HEK293T (cell line): ENCODE measurements at regions not wholly inside any gene's neighbourhood (a gene's known extent, or its start where the extent isn't known, plus 50 kb on each side); places are given as distances from the start of the nearest gene placed in this dataset.

Source experiments
- CTCF ChIA-PET: fragments of 350-600 bp; formaldehyde crosslinking; extraction: SDS; loops from one replicate; lab custom pipeline; 2021; ENCODE audit warnings: antibody characterized with exemption, inconsistent platforms; lab: Yijun Ruan, JAX
- POLR2A ChIA-PET: fragments of 350-600 bp; formaldehyde crosslinking; extraction: SDS; loops from one replicate; lab custom pipeline; 2020; ENCODE audit warnings: antibody characterized with exemption, inconsistent platforms; lab: Yijun Ruan, JAX
- DNase-seq: peaks from one replicate; pipeline ENCODE4 v3.0.0; 2012; ENCODE audit warnings: mixed read lengths; ENCODE audit errors: extremely low spot score
- ARNT ChIP-seq: fragments of 450-650 bp; IDR thresholded peaks from 2 replicates; pipeline ENCODE4 v1.6.1; 2017; ENCODE audit warnings: mild to moderate bottlenecking
- BHLHE40 ChIP-seq: fragments of 450-650 bp; IDR thresholded peaks from 2 replicates; pipeline ENCODE4 v1.6.1; 2016; ENCODE audit warnings: mild to moderate bottlenecking, moderate library complexity, borderline replicate concordance
- CTBP1 ChIP-seq: fragments of 450-650 bp; IDR thresholded peaks from 2 replicates; pipeline ENCODE4 v1.6.1; 2016; ENCODE audit warnings: borderline replicate concordance
- ELF4 ChIP-seq: fragments of 450-650 bp; IDR thresholded peaks from 2 replicates; pipeline ENCODE4 v1.6.1; 2017; ENCODE audit warnings: antibody characterized with exemption
- FOXA1 ChIP-seq: fragments of 450-650 bp; IDR thresholded peaks from 2 replicates; pipeline ENCODE4 v1.6.1; 2016; ENCODE audit warnings: mild to moderate bottlenecking
- FOXK2 ChIP-seq: fragments of 450-650 bp; IDR thresholded peaks from 2 replicates; pipeline ENCODE4 v1.6.1; 2016; ENCODE audit warnings: mild to moderate bottlenecking
- FOXM1 ChIP-seq: fragments of 450-650 bp; IDR thresholded peaks from 2 replicates; pipeline ENCODE4 v1.6.1; 2017; ENCODE audit warnings: mild to moderate bottlenecking, borderline replicate concordance
- HDGF ChIP-seq: fragments of 450-650 bp; IDR thresholded peaks from 2 replicates; pipeline ENCODE4 v1.6.1; 2017; ENCODE audit warnings: antibody characterized with exemption, borderline replicate concordance
- L3MBTL2 ChIP-seq: fragments of 450-650 bp; conservative IDR thresholded peaks from 2 replicates; pipeline ENCODE4 v1.6.1; 2016; ENCODE audit warnings: mild to moderate bottlenecking
- LEF1 ChIP-seq: fragments of 450-650 bp; IDR thresholded peaks from 2 replicates; pipeline ENCODE4 v1.6.1; 2017; ENCODE audit warnings: mild to moderate bottlenecking, borderline replicate concordance
- NFRKB ChIP-seq: fragments of 450-650 bp; IDR thresholded peaks from 2 replicates; pipeline ENCODE4 v1.6.1; 2016; ENCODE audit warnings: mild to moderate bottlenecking, moderate library complexity
- PKNOX1 ChIP-seq: fragments of 450-650 bp; IDR thresholded peaks from 2 replicates; pipeline ENCODE4 v1.6.1; 2016
- SP1 ChIP-seq: fragments of 450-650 bp; IDR thresholded peaks from 2 replicates; pipeline ENCODE4 v1.6.1; 2017
- SUZ12 ChIP-seq: fragments of 450-650 bp; IDR thresholded peaks from 2 replicates; pipeline ENCODE4 v1.6.1; 2016; ENCODE audit warnings: mild to moderate bottlenecking
- TARDBP ChIP-seq: fragments of 450-650 bp; IDR thresholded peaks from 2 replicates; pipeline ENCODE4 v1.6.1; 2016
- ZNF384 ChIP-seq: fragments of 450-650 bp; IDR thresholded peaks from 2 replicates; pipeline ENCODE4 v1.6.1; 2016

GRCh38 chr13:53463106-53463505, 434.5 kb downstream of the OLFM4 start:
- no peak for DNase-seq
- TF ChIP-seq FOXA1 (no peak), CTBP1 (no peak), TARDBP (no peak), ZNF384 (no peak), HDGF (no peak), SUZ12 (no peak), ARNT (no peak), LEF1 (no peak), PKNOX1 (no peak), SP1 (no peak), NFRKB (no peak), L3MBTL2 (no peak), FOXM1 (no peak), ELF4 (no peak), FOXK2 (no peak), BHLHE40 (no peak)
- CTCF ChIA-PET = no interaction called here
- POLR2A ChIA-PET = no interaction called here

GRCh38 chr13:53466576-53466975, 438.0 kb downstream of the OLFM4 start:
- POLR2A ChIA-PET = no interaction called here
- CTCF ChIA-PET = no interaction called here
- DNase-seq = no peak
- TF ChIP-seq L3MBTL2 (no peak), NFRKB (no peak), ELF4 (no peak), SP1 (no peak), FOXA1 (no peak), ZNF384 (no peak), FOXK2 (no peak), BHLHE40 (no peak), ARNT (no peak), PKNOX1 (no peak), HDGF (no peak), LEF1 (no peak), SUZ12 (no peak), TARDBP (no peak), FOXM1 (no peak), CTBP1 (no peak)

- TF ChIP-seq L3MBTL2 = no peak
- no peak for TF ChIP-seq TARDBP
- no peak for TF ChIP-seq BHLHE40
- no peak for TF ChIP-seq FOXM1
- no peak for TF ChIP-seq ELF4
- no peak for TF ChIP-seq LEF1
- TF ChIP-seq SUZ12 = no peak
- TF ChIP-seq SP1 = no peak
- TF ChIP-seq NFRKB = no peak
- TF ChIP-seq PKNOX1 = no peak
- no peak for TF ChIP-seq FOXA1
- TF ChIP-seq ZNF384 = no peak
- TF ChIP-seq FOXK2 = no peak
- DNase-seq = no peak
- CTCF ChIA-PET = no interaction called here
- POLR2A ChIA-PET = no interaction called here
Measured at GRCh38 chr13:53473397-53473796, 444.8 kb downstream of the OLFM4 start.

- ChIA-PET CTCF (no interaction called here), POLR2A (no interaction called here)
- no peak for DNase-seq
- TF ChIP-seq HDGF = no peak
- TF ChIP-seq LEF1 = no peak
- no peak for TF ChIP-seq FOXM1
- no peak for TF ChIP-seq TARDBP
- TF ChIP-seq NFRKB = no peak
- TF ChIP-seq L3MBTL2 = no peak
- no peak for TF ChIP-seq PKNOX1
- TF ChIP-seq FOXA1 = no peak
- TF ChIP-seq ZNF384 = no peak
- TF ChIP-seq SUZ12 = no peak
- no peak for TF ChIP-seq ARNT
- no peak for TF ChIP-seq SP1
- no peak for TF ChIP-seq ELF4
- TF ChIP-seq CTBP1 = no peak
- TF ChIP-seq BHLHE40 = no peak
- TF ChIP-seq FOXK2 = no peak
Measured at GRCh38 chr13:53474878-53475277, 446.3 kb downstream of the OLFM4 start.

- CTCF ChIA-PET = no interaction called here
- TF ChIP-seq PKNOX1 (peak; percentile 11; the same call in 1 of the 2 replicates), FOXA1 (no peak), FOXK2 (no peak)
- no peak for DNase-seq
- POLR2A ChIA-PET = no interaction called here
Measured at GRCh38 chr13:53490752-53491151, 462.1 kb downstream of the OLFM4 start.

GRCh38 chr13:53494406-53494805, 465.8 kb downstream of the OLFM4 start:
- CTCF ChIA-PET = no interaction called here
- no peak for DNase-seq
- POLR2A ChIA-PET = no interaction called here
- TF ChIP-seq TARDBP (no peak), SP1 (no peak), FOXK2 (no peak), ZNF384 (no peak), CTBP1 (no peak), PKNOX1 (no peak), LEF1 (no peak), FOXA1 (no peak), ARNT (no peak), NFRKB (no peak), HDGF (no peak), L3MBTL2 (no peak), SUZ12 (no peak), FOXM1 (no peak)
